CD4-positive, alpha-beta T cell treated with Interleukin-21 for 1 hour (primary cell): ENCODE measurements at regions not wholly inside any gene's neighbourhood (a gene's known extent, or its start where the extent isn't known, plus 50 kb on each side); places are given as distances from the start of the nearest gene placed in this dataset.
"Not testable (repeated sequence)": the region's sequence is repeated elsewhere in the genome, so short reads cannot be mapped to it uniquely, and the experiment has no call there.

Experiments used
- DNase-seq: peaks from one replicate; pipeline ENCODE4 v3.0.0-alpha.2; 2020

DNA sequence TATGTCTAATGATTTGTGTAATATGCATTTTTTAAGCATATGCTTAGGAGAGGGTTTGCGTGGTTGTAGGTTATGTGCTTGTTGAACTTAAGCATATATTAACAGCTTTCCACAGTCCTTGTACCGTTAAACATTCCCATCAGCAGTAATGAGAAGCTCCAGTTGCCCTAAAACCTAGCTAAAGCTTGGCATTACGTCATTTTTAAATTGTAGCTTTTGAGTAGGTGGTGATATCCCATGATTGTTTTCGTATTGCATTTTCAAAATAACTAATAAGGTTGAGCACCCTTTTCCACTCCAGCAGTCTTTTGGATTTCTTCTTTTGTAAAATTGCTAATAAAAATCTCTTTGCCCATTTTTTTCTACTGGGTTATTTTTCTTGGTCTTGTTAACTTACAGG lies 453.1 kb upstream of the GCFC2 start:
- DNase-seq = no peak

DNA sequence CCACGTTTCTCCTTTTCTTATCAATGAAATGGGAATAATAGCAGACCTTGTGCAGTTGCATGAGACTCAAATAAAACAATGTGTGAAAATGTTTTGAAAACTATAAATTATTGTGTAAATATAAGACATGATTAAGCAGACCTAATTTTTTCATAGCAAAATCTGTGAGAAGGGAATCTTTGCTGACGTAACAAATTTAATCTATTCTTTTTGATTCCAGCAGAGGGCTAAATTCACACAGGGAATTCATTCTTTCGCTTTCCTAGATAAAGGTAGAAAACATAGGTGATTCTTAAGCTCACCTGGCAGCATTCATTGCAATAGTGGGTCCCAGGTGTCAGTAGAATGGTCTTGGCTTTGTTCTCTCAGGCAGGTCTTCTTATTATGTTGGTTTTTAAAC lies 450.0 kb upstream of the GCFC2 start:
- no peak for DNase-seq

DNA sequence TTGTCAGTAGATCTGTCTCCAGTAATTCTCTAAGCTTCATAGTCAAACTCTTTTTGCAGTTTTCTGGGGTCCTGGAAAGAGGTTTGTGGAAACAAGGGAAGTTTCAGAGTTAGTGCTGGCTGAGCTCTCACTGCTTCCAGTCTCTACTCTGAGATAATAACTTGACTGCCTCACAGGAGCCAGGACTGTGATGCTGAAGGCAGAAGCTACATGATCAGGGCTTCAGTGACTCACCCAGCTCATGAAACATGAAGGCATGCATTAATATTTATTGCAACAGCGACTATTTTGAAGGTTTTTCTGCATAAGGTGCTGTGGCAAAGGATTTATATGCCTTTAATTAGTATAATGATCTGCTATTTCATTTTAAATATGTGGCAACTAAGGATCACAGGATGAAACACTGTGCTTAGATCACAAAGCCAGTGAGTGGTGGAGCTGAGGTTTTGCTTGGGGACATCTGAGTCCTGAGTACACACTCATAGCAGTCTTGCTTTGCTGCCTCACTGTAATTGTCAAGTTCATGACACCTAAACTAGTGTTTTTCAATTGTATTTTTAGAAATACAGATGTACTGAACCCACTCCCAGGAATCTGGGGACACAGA lies 448.4 kb upstream of the GCFC2 start:
- no peak for DNase-seq

DNA sequence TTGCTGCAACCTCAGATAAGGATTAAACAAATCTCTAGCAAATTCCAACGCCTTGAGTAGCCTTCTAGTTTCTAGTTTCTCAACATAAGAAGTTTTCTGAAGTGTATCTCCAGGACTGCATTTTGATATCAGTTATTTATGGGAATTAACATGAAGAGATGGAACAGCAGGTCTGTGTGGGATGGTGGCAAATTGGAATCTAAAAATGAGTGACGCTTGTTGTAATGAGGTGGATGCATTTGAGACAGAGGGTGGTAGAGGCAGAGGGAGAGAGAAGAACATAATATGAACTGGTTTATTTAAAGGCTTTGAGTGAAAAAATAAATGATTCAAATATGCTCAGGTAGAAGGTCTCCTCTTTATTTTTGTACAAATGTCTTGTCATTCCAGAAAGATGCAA lies 446.8 kb upstream of the GCFC2 start:
- DNase-seq = no peak

DNA sequence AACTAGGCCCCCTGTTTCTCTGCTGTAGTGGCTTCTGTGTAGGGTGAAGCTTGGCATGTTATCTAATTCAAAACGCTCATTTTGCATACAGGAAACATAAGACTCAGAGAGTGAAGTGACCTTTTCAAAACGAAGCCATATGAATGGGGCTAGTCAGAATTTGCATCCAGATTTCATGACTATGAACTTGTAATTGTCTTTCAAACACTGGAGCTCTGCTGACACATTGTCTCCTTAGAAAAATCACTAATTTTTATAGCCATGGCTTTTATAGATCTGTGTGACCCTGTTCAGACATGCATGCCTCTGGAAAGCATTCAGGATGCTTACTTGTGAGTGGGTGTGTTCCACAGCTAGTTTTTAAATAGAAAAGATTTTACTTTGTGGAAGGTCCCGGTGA lies 444.3 kb upstream of the GCFC2 start:
- no peak for DNase-seq

DNA sequence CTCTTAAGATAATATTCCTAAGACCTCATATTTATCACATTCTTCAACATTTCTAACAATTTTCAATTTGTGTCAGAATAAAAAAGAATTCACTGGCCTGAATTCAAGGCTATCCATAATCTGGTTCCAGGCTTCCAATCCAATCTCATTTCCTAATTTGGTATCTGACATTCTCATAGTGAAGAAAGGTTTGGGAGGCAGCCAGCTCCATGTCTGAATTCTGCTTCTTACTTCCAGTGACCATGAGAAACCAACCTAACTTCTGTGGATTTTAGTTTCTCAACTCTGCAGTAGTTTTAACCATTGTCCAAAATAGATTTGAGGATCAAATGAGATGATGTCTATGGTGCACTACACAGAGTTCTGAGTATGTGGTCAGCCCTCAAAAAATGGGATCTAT lies 439.1 kb upstream of the GCFC2 start:
- DNase-seq = no peak

DNA sequence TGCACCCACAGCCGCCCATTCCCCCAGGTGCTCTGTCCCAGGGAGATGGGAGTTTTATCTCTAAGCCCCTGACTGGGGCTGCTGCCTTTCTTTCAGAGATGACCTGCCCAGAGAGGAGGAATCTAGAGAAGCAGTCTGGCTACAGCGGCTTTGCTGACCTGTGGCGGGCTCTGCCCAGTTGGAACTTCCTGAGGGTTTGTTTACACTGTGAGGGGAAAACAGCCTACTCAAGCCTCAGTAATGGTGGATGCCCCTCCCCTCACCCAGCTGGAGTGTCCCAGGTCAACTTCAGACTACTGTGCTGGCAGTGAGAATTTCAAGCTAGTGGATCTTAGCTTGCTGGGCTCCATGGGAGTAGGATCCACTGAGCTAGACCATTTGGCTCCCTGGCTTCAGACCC lies 428.6 kb upstream of the GCFC2 start:
- not testable (repeated sequence) for DNase-seq

DNA sequence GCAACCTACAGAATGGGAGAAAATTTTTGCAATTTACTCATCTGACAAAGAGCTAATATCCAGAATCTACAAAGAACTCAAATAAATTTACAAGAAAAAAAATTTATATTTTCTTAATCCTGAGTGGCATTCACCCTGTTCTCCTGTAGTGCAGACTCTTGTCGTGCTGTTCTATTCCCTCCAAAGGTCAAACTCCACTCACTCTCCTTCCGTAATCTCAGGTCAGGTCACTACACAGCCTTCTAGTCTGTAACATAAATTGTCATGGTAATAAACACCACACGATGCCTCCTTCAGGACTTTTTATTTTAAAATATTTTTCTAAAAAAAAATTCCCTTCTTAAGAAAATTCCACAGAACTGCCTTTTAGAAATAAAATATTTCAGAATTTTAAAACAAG lies 417.9 kb upstream of the GCFC2 start:
- DNase-seq = no peak

DNA sequence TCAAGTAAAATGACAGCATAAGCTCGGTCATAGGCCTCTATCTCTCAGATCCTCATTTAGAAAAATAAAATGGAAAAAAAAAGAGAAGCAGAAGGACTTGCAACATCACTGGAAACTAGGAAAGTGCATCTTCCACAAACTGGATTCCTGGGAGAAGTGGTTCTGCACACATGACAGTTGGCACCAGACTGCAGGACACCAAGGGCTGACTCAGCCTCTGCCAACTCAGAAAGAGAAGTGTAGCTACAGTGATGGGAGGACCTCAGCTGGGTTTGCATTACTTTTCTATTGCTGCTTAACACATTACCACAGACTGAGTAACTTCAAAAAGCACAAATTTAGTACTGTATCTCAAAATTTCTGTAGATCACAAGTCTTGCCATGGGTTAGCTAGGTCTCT lies 409.5 kb upstream of the GCFC2 start:
- DNase-seq = no peak

DNA sequence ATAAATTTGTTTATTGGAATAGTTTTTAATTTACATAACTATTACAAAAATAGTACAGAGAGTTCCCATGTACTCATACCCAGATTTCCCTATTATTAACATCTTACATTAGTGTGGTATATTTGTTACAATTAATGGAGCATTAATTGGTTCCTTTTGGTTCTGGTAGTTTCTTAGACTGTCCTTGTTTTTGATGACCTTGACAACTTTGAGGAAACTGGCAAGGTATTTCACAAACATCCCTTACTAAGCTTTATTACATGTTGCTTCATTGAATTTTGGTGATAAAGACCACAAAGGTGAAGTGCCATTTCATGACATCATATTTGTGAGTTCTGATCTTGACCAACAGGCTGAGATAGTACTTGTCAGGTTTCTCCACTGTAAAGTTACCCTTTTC lies 379.0 kb upstream of the GCFC2 start:
- DNase-seq = no peak

DNA sequence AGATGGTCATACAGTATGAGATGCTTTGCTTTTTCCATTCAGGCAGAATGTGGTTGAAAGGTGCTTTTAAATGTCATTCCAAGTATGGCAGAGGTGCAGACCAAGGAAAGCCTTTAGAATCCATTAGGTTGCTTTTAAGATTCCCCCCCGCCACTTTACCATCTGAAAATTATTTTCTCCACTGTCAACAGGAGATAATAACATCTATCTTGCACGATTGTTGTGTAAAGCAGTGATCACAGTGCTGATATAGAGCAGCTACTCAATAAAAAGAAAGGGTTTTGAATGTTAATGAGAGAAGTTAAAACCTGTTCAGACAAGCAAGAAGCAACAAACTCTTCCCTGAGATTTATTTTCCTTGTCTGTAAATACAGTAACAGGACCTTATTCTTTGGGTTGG lies 372.5 kb upstream of the GCFC2 start:
- DNase-seq = no peak

DNA sequence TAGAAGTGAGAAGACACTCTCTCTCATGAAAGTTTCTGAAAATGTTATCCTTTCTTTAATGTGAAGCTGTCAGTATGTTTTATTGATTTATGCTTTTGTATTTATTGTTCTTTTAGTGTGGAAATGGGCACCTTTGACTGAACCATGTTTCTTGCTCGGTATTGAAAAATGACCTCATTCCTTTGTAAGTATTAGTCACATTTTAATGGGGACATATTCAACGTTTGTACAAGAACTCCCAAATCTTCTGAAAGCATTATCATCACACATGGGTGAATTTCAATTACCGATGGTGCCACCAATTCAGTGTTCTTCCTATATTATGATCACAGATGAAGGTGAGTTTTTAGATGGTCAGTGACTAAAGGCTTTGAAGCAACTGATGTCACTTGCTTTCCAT lies 371.8 kb upstream of the GCFC2 start:
- DNase-seq = no peak

DNA sequence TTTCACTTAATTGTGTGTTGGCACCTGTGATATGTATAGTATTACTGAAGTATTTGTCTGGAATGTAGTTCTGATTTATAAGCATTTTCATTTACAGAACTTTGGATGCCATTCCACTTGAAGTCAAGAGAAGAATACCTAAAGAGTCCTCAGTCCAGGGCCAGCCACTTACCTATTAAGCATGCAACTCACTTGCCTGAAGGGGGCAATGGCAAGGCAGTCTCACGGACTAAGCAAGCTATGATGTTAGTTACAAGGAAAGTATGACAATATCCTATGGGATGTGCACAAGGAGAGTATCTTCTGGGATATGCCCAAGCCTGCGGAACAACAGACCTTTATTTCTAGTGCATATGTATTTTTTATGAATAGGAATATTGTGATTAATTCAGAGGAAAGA lies 369.4 kb upstream of the GCFC2 start:
- no peak for DNase-seq

DNA sequence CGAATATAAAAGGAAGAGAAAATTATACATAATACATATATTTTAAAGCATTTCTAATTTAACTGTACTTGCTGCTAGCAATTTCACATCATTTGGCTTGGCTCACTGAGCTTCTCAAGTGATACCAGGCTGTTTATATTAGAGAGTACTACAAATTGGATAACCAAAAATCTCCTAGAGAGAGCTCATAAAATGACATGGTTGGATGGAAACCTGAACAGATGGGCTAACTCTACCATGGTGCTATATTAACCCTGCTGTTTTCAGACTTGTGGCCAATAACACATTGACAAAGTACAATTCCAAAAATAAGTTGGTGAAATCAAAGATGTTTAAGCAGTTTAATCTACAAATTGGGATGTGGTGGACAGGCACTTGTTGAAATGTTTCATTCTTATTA lies 364.4 kb upstream of the GCFC2 start:
- no peak for DNase-seq

DNA sequence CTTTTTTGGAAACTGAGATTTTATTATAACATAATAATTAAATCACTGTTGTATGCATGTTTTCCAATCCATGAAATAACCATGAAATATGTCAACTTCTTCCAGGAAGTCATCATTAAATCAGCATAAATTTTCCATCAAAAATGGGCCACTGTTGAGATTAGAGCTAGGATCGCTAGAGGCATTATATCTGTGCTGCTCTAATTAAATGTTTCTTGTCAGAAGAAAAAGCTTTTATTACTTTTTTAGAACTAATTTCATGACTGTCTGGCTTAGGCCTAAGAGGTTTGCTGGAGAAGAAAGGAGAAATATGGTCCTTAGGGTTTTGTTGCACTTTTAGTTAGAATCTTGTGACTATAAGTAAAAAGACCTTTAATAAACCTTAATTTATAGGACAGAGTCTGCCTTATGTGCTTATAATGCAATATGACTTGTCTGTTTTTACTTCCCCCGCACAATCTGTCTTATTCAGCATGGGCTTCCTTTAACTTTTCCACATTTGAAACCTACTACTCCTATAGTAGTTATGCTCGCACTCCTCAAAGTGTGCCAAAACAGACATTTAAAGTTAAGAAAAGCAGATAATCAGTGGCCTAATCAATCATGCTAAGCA lies 363.4 kb upstream of the GCFC2 start:
- DNase-seq = no peak

DNA sequence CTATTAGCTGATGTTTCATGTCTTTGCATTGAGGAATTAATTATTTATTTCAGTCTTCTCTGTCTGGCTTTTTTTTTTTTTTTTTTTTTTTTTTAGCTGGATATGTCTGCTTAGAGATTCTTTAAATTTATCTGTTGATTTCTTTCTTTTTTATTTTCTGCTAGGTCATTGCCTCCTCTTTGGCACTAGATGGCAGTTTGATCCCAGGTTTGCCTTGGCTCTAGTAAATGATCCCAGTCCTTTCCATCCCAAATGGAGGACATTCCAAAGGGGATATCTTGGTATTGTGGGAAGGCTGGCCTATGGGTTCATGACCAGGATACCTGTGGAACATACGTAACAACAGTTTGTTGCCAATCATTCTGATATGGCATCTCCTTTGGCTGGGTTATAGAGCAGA lies 339.5 kb upstream of the GCFC2 start:
- DNase-seq = no peak

DNA sequence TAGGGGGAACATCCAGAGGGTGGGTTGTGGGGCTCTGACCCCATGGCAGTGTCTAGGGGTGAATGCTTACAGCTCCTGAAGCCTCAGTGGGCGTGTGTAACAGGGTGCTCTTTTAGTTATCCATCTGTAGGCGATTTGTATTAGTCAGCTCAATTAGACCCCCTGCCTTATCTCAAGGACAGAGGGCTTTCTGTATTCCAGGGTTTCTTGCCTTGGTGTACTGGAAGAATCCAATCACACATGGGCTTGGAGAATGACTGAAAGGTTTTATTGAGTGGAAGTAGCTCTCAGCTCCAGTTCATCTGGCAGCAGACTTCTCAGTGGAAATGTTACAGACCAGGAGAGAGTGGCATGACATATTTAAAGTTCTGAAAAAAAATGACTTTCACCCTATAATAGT lies 334.0 kb upstream of the GCFC2 start:
- no peak for DNase-seq

DNA sequence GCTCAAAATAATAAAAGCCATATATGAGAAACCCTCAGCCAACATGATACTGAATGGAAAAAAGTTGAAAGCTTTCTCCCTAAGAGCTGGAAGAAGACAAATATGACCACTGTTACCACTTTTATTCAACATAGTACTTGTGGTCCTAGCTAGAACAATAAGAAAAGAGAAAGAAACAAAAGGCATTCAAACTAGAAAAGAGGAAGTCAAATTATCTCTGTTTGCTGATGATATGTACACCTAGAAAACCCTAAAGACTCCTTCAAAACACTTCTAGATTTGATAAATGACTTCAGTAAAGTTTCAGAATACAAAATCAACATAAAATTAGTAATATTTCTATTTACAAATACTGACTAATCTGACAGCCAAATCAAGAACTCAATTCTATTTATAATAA lies 328.8 kb upstream of the GCFC2 start:
- DNase-seq = no peak

DNA sequence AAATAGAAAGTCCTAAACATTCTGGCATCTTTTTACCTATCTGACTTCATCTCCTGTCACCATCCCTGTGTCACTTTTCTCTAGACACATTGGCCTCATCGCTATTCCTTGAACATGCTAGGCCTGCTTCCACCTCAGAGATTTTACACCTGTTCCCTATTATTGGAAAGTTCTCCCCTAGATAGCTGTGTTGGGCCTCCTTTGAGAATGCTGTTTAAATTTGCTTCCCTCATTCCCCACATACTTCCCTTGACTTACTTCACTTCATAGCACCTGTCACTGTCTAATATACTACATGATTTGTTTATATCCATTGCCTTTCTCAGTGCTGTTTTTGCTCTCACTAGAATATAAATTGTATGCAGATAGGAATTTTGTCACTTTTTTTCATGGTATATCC lies 317.0 kb upstream of the GCFC2 start:
- DNase-seq = no peak

DNA sequence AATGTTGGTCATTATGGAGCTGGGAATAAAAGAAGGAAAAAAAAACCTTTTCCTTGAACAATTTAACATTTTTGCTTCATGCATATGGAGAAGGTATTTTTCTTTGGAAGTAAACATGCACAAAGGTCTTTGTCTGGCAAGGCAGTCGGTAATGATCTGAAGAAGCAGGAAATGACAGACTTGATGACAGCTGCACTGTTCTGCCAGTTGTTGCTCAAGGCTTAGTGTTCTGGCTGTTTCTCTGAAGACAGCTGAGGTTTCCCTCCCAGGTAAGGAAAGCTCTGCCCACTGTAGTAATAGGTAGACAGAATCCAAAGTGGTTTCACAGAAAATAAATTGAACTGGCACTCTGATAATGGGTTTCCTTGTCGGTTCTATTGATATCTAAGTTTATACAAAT lies 308.4 kb upstream of the GCFC2 start:
- DNase-seq = no peak

DNA sequence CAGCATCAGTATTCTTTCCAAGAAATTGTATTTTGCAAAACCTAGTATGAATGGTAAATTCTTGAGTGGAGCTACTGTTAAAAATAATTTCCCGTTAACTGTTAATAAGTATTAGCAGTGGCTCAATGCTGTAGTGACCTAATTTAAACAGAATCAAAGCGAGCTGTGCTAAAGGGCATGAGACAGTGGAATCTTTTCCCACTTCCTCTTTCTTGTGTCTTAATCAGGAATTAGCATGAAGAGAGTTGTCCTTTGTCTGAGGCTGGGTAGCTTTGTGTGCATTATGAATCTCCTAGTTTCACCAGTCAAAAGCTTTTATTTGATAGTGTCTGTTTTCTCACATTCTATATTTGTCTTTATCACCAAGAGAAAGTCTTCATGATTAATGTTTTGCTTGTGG lies 298.8 kb upstream of the GCFC2 start:
- no peak for DNase-seq

DNA sequence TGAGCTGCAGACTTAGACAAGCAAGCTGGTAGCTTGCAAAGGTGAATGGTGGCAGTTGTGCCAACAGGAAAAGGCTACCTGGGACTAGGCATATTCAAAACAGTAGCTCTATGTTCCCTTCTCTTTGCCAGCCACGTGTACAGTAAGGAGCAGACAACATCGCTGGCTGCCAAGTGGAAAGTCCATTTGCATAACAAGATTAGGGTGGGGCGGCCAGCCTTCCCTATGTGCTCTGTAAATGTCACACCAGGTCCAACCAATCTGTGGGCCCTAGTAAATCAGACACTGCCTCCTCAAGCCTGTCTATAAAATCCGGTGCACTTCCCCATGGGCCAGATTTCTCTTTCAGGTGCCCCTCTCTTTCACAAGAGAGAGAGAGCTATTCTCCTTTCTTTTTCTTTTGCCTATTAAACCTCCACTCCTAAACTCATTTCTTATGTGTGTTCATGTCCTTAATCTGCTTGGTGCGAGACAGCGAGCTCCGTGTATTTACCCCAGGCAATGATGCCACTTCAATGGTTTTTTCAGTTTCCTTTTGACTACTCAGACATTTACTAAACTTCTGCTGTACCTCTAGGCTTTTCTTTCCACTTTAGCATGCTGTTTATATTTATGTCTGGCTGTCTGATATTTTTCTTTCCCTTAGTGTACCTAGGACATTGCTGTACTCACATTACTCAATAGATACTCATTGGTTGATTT lies 297.4 kb upstream of the GCFC2 start:
- no peak for DNase-seq

DNA sequence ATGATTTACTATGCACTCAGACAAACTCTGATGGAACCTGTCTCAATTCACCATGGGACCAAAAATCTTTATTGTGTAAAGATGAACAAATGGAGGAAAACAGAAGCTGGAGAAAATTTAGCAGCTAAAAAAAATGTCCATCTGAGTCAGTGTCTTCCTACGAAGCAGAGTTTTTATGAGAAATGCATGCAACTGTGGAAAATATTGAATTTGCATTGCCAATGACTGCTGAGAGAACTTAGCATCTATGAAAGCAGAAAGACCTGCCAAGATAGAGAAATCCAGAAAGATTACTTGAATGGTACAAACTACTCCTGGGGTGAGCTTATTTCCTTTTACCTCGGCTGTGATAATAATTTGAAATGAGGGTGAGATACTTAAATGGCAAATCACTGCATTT lies 289.7 kb upstream of the GCFC2 start:
- no peak for DNase-seq

DNA sequence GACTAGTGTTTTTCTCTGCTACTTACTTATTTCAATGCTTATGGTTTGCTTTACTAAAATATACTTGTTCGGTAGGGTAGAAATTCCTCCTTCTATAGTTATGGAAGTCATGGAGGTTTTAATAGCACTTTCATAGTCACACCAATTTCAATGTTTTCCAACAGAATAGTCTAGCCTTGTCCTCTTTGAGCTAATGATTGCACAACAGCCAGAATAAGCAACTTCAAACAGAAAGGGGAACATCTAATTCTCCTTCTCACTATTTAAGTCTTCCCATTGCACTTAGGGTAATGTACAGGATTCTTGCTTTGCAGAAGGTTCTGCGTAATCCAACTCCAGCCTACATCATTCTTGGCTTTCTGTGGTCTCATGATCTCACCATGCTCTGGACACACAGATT lies 287.7 kb upstream of the GCFC2 start:
- DNase-seq = no peak

DNA sequence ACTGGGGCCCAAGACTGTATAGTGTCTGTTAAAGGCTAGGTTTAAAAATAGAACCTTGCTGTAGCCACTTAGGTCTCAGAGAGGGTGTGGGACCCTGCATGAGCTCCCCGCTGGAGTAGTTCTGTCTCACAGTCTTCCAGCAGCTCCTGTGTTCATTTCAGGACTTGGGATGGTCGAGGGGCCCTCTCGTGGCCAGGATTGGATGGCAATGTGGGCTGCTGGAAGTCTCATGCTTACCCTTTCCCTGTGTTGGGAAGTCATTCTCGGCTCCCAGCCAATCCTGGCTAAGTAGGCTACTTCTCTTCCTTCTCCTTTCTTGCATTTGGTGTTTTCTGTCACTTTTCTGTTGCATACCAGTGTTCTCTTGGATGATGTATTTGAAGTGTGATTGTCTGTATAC lies 284.0 kb upstream of the GCFC2 start:
- no peak for DNase-seq
